Glomerular endothelial cell (primary cell): ENCODE measurements at regions not wholly inside any gene's neighbourhood (a gene's known extent, or its start where the extent isn't known, plus 50 kb on each side); places are given as distances from the start of the nearest gene placed in this dataset.

ENCODE experiments used
- DNase-seq: peaks from one replicate; pipeline ENCODE4 v3.0.0-alpha.2; 2011; ENCODE audit warnings: low read depth, low spot score; ENCODE audit errors: extremely low read depth

- DNase-seq = no peak
These were observed 95.5 kb upstream of the COL8A1 start for GRCh38 chr3:99542767-99543518.

GRCh38 chr3:99541181-99541580 lies 97.2 kb upstream of the COL8A1 start:
- no peak for DNase-seq

- DNase-seq = no peak
These were observed 101.0 kb upstream of the COL8A1 start for GRCh38 chr3:99537416-99537815.

- no peak for DNase-seq
These were observed 101.7 kb upstream of the COL8A1 start for GRCh38 chr3:99536555-99537314.

- DNase-seq = no peak
These were observed 103.3 kb upstream of the COL8A1 start for GRCh38 chr3:99534951-99535704.

GRCh38 chr3:99532246-99532645 lies 106.1 kb upstream of the COL8A1 start:
- DNase-seq = no peak

- no peak for DNase-seq
These were observed 109.1 kb upstream of the COL8A1 start for GRCh38 chr3:99529265-99529664.

- no peak for DNase-seq
These were observed 111.5 kb upstream of the COL8A1 start for GRCh38 chr3:99526921-99527320.

- no peak for DNase-seq
These were observed 113.8 kb upstream of the COL8A1 start for GRCh38 chr3:99524559-99524958.

GRCh38 chr3:99523431-99524127 lies 114.8 kb upstream of the COL8A1 start:
- no peak for DNase-seq

- DNase-seq = no peak
These were observed 116.2 kb upstream of the COL8A1 start for GRCh38 chr3:99522147-99522546.

GRCh38 chr3:99521551-99521950 lies 116.8 kb upstream of the COL8A1 start:
- no peak for DNase-seq

- no peak for DNase-seq
These were observed 117.9 kb upstream of the COL8A1 start for GRCh38 chr3:99520513-99520912.

- no peak for DNase-seq
These were observed 121.5 kb upstream of the COL8A1 start for GRCh38 chr3:99516936-99517335.

GRCh38 chr3:99515891-99516290 lies 122.5 kb upstream of the COL8A1 start:
- no peak for DNase-seq

- no peak for DNase-seq
These were observed 129.2 kb upstream of the COL8A1 start for GRCh38 chr3:99509224-99509623.

GRCh38 chr3:99508191-99508590 lies 130.2 kb upstream of the COL8A1 start:
- no peak for DNase-seq

GRCh38 chr3:99505646-99506269 lies 132.6 kb upstream of the COL8A1 start:
- DNase-seq = no peak

GRCh38 chr3:99505200-99505599 lies 133.2 kb upstream of the COL8A1 start:
- DNase-seq = no peak

- no peak for DNase-seq
These were observed 134.1 kb upstream of the COL8A1 start for GRCh38 chr3:99504258-99504657.
